Bone marrow (tissue), 2 donors: ENCODE measurements at regions not wholly inside any gene's neighbourhood (a gene's known extent, or its start where the extent isn't known, plus 50 kb on each side); places are given as distances from the start of the nearest gene placed in this dataset.

ENCODE experiments used
- DNase-seq, 2 donors: peaks; one replicate each; lab custom pipeline; 2025; lab: John Stamatoyannopoulos, UW

GRCh38 chr4:35835893-35836292 is 408.4 kb downstream of the ARAP2 start:
- no peak for DNase-seq

- DNase-seq, result no peak
Observed at GRCh38 chr4:35836596-35836995, 407.7 kb downstream of the ARAP2 start.

- no peak for DNase-seq
Observed at GRCh38 chr4:35867057-35867456, 377.3 kb downstream of the ARAP2 start.

- no peak for DNase-seq
Observed at GRCh38 chr4:35872273-35872672, 372.0 kb downstream of the ARAP2 start.

GRCh38 chr4:35879479-35879878 is 364.8 kb downstream of the ARAP2 start:
- no peak for DNase-seq

- no peak for DNase-seq
Observed at GRCh38 chr4:35883108-35883507, 361.2 kb downstream of the ARAP2 start.

- DNase-seq, result no peak
Observed at GRCh38 chr4:35884714-35885480, 359.4 kb downstream of the ARAP2 start.

- no peak for DNase-seq
Observed at GRCh38 chr4:35897808-35898207, 346.5 kb downstream of the ARAP2 start.

- DNase-seq, result peak in 1 of 2 donors; percentile 93
Observed at GRCh38 chr4:35900286-35901243, 343.7 kb downstream of the ARAP2 start.

GRCh38 chr4:35912174-35912573 is 332.1 kb downstream of the ARAP2 start:
- DNase-seq, result no peak

- no peak for DNase-seq
Observed at GRCh38 chr4:35918491-35918977, 325.8 kb downstream of the ARAP2 start.

GRCh38 chr4:35925806-35926205 is 318.5 kb downstream of the ARAP2 start:
- no peak for DNase-seq

GRCh38 chr4:35926788-35927187 is 317.5 kb downstream of the ARAP2 start:
- no peak for DNase-seq

- DNase-seq, result no peak
Observed at GRCh38 chr4:35933901-35934300, 310.4 kb downstream of the ARAP2 start.

GRCh38 chr4:35934320-35934981 is 309.9 kb downstream of the ARAP2 start:
- peak in 1 of 2 donors; percentile 10 for DNase-seq

- DNase-seq, result no peak
Observed at GRCh38 chr4:35938936-35939335, 305.4 kb downstream of the ARAP2 start.

GRCh38 chr4:35939751-35940150 is 304.6 kb downstream of the ARAP2 start:
- no peak for DNase-seq

GRCh38 chr4:35942092-35942491 is 302.2 kb downstream of the ARAP2 start:
- DNase-seq, result no peak

GRCh38 chr4:35943606-35944005 is 300.7 kb downstream of the ARAP2 start:
- no peak for DNase-seq

- DNase-seq, result no peak
Observed at GRCh38 chr4:35948171-35948570, 296.1 kb downstream of the ARAP2 start.

GRCh38 chr4:35950442-35950841 is 293.9 kb downstream of the ARAP2 start:
- DNase-seq, result no peak

- no peak for DNase-seq
Observed at GRCh38 chr4:35952751-35953150, 291.6 kb downstream of the ARAP2 start.
